Prostate gland (tissue), 2 donors: ENCODE measurements at regions not wholly inside any gene's neighbourhood (a gene's known extent, or its start where the extent isn't known, plus 50 kb on each side); places are given as distances from the start of the nearest gene placed in this dataset.

Experiments used
- DNase-seq: peaks from one replicate; pipeline ENCODE4 v3.0.0-alpha.2; 2019; ENCODE audit warnings: low spot score
- H3K27ac ChIP-seq, 2 donors: fragments of 200-600 bp; sonication (generic); 2 replicates each; pipeline ENCODE4 v1.5.1; 2017 to 2019
- H3K27me3 ChIP-seq: fragments of 200-600 bp; sonication (generic); replicated peaks from 2 replicates; pipeline ENCODE4 v1.5.1; 2019; ENCODE audit not compliant: insufficient read depth
- H3K36me3 ChIP-seq, 2 donors: fragments of 200-600 bp; sonication (generic); 1 replicate in 1 of 2; 2 replicates in 1 of 2; pipeline versions ENCODE4 v1.5.1 to v1.8.1; 2017 to 2019
- H3K4me1 ChIP-seq: fragments of 200-600 bp; sonication (generic); replicated peaks from 2 replicates; pipeline ENCODE4 v1.5.1; 2019
- H3K4me3 ChIP-seq, 2 donors: fragments of 200-600 bp; sonication (generic); 2 replicates each; pipeline ENCODE4 v1.5.1; 2017 to 2019
- H3K9me3 ChIP-seq: fragments of 200-600 bp; sonication (generic); 2 replicates; pipeline ENCODE4 v1.5.1; 2017
- POLR2A ChIP-seq: fragments of 450-650 bp; IDR thresholded peaks from one replicate; pipeline ENCODE4 v1.6.1; 2016; ENCODE audit warnings: antibody characterized with exemption, mild to moderate bottlenecking
- POLR2AphosphoS5 ChIP-seq: sonication (generic); formaldehyde crosslinking; IDR thresholded peaks from one replicate; pipeline ENCODE4 v1.6.1; 2017; ENCODE audit warnings: antibody characterized with exemption
- WGBS: methylation state at CpG from one replicate; pipeline ENCODE4 v1.1.5; 2018; 5-methylcytosine and 5-hydroxymethylcytosine counted together
- intact Hi-C: fragments of 100-400 bp; cut with DNase I; formaldehyde crosslinking; loops from one replicate; pipeline ENCODE4 v1.14.2; 2022
- TF ChIP-seq, protein P1 (sequence below), 4 experiments: fragments of 200-600 bp in 2 of 4; fragments of 450-650 bp in 2 of 4; sonication (generic) in 2 of 4; IDR thresholded peaks; 1 replicate in 3 of 4; 2 replicates in 1 of 4; pipeline ENCODE4 v1.5.1; 2016 to 2019; ENCODE audit warnings: antibody characterized with exemption in 4 of 4, mild to moderate bottlenecking in 2 of 4, moderate library complexity in 2 of 4

DNA sequence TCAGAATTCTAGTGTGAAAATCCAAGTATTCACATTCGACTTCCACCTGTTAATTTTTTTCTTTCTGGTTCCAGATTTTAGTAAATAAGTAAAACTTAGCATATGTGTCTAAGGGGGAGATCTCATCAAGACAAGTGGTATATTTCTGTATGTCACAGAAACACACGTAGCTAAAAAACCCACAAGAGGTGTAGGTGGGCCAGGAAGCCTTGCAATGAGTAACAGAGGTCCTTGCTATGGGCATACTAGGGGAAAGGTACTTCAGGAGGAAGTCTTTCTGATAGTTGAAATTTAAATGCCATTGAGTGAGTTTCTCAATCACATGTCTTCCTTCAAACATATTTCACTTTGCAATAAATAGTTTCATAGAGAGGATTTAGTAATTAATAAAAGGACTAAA lies 315.8 kb downstream of the MID1IP1 start:
- 88% methylated on average over 2 of the region's 2 CpGs for WGBS
- H3K27ac ChIP-seq = no peak overlapping the region
- DNase-seq = no peak
- H3K9me3 ChIP-seq = no peaks in the 10 kb centered on the region
- intact Hi-C loops = no loop called here
- H3K4me1 ChIP-seq = no peaks in the 10 kb centered on the region
- H3K4me3 ChIP-seq = no peak overlapping the region
- TF ChIP-seq POLR2AphosphoS5 = no peak
- H3K27me3 ChIP-seq = no peaks in the 10 kb centered on the region
- no peaks in the 10 kb centered on the region for H3K36me3 ChIP-seq

DNA sequence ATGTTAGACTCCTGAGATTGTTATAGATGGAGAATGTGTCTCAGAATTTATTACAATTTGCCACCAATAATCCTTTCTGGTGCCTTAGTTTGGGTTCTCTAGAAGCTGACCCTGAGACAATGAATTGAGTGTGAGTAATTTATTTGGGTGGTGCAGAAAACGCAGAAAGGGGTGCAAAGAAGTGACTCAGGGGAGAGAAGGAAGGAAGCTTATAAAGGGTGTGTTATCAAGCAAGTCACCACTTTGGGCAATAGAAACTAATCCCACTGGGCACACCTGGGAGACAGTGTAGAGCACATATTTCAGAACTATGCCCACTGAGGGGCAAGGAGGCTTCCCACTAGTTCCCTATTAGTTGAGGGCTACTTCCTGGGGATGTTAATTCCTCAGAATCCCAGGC lies 320.6 kb downstream of the MID1IP1 start:
- WGBS = 93% methylated on average over 1 of the region's 1 CpG
- Histone ChIP-seq H3K4me3 (no peak overlapping the region), H3K9me3 (no peaks in the 10 kb centered on the region), H3K27me3 (no peaks in the 10 kb centered on the region), H3K36me3 (no peaks in the 10 kb centered on the region), H3K27ac (no peak overlapping the region), H3K4me1 (no peaks in the 10 kb centered on the region)
- TF ChIP-seq, protein P1, sequence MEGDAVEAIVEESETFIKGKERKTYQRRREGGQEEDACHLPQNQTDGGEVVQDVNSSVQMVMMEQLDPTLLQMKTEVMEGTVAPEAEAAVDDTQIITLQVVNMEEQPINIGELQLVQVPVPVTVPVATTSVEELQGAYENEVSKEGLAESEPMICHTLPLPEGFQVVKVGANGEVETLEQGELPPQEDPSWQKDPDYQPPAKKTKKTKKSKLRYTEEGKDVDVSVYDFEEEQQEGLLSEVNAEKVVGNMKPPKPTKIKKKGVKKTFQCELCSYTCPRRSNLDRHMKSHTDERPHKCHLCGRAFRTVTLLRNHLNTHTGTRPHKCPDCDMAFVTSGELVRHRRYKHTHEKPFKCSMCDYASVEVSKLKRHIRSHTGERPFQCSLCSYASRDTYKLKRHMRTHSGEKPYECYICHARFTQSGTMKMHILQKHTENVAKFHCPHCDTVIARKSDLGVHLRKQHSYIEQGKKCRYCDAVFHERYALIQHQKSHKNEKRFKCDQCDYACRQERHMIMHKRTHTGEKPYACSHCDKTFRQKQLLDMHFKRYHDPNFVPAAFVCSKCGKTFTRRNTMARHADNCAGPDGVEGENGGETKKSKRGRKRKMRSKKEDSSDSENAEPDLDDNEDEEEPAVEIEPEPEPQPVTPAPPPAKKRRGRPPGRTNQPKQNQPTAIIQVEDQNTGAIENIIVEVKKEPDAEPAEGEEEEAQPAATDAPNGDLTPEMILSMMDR (IDR thresholded peaks at IDR 0.05) = no peak
- TF ChIP-seq POLR2AphosphoS5 (no peak), POLR2A (no peak)
- intact Hi-C loops = no loop called here
- DNase-seq = no peak

DNA sequence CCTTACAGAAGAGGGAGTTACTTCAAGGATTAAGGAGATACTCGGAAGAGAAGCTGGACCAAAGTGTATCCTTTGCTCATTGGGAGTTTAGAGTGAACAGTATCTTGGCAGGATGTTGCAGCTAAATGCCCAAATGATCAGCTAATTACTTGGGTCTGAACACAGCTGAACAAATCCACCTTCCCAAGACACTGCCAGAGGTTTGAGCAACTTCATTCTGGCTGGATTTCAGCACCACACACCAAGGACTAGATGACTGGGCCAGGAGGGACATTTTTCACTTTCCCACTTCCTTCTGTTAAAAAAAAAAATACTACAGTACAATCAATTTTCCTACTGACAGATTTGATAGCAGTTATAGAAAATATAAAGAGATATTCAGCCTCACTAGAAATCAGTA lies 324.6 kb downstream of the MID1IP1 start:
- Histone ChIP-seq H3K9me3 (no peaks in the 10 kb centered on the region), H3K36me3 (no peaks in the 10 kb centered on the region), H3K4me1 (no peaks in the 10 kb centered on the region), H3K27ac (no peak overlapping the region), H3K4me3 (no peak overlapping the region), H3K27me3 (no peaks in the 10 kb centered on the region)
- intact Hi-C loops = no loop called here
- no peak for DNase-seq
- TF ChIP-seq POLR2A (no peak), POLR2AphosphoS5 (no peak)
- TF ChIP-seq, protein P1 (IDR thresholded peaks at IDR 0.05) = no peak
- WGBS = 42% methylated on average over 1 of the region's 1 CpG

DNA sequence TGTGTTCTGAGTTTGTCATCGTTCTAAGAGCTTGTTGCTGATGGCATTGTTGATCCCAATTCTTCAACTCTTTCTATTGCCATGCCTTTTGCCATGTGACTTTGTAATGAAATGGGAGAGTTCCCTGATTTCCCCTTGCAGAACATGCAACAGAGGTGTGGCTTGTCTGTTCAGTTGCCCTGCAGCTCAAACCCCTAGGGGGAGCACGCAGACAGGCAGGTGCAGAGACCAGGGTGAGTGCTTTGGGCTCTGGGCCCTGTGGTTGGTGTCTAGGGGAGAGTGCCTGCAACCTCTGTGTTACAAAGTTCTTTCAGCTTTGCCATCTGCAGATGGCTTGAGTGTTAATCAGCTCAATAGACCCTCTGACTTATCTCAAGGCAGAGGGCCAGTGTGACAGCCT lies 332.7 kb downstream of the MID1IP1 start:
- Histone ChIP-seq H3K4me1 (no peaks in the 10 kb centered on the region), H3K4me3 (no peak overlapping the region), H3K27me3 (no peaks in the 10 kb centered on the region), H3K9me3 (no peaks in the 10 kb centered on the region), H3K36me3 (no peaks in the 10 kb centered on the region), H3K27ac (no peak overlapping the region)
- 50% methylated on average over 1 of the region's 2 CpGs for WGBS
- TF ChIP-seq POLR2A (no peak), POLR2AphosphoS5 (no peak)
- TF ChIP-seq, protein P1 (IDR thresholded peaks at IDR 0.05) = no peak
- no peak for DNase-seq
- intact Hi-C loops = no loop called here

DNA sequence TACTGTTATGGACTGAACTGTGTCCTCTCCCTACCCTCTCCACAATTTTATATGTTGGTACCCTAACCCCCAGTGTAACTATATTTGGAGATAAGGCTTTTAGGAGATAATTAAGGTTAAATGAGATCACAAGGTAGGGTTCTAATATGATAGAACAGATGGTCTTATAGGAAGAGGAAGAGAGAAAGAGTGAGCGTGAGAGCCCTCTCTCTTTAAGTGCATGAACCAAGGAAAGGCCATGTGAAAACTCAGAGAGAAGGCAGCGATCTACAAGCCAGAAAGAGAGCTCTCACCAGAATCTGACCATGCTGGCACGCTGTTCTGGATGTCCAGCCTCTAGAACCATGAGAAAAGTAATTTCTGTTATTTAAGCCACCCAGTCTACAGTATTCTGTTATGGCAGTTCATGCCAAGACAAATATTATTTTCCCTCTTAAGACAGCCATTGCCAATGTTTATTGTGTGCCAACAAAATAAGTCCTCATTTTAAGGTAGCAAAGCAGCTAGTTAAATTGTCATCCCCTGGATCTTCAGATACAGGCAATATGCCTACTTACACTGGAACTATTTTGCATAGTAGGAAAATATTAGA lies 336.2 kb downstream of the MID1IP1 start:
- 83% methylated on average over 3 of the region's 3 CpGs for WGBS
- H3K9me3 ChIP-seq = no peaks in the 10 kb centered on the region
- TF ChIP-seq POLR2A (no peak), POLR2AphosphoS5 (no peak)
- TF ChIP-seq, protein P1 (IDR thresholded peaks at IDR 0.05) = no peak
- intact Hi-C loops = no loop called here
- H3K36me3 ChIP-seq = no peaks in the 10 kb centered on the region
- H3K27ac ChIP-seq = no peak overlapping the region
- DNase-seq = no peak
- no peaks in the 10 kb centered on the region for H3K27me3 ChIP-seq
- no peak overlapping the region for H3K4me3 ChIP-seq
- no peaks in the 10 kb centered on the region for H3K4me1 ChIP-seq
